ENCODE measurements at regions not wholly inside any gene's neighbourhood (a gene's known extent, or its start where the extent isn't known, plus 50 kb on each side); places are given as distances from the start of the nearest gene placed in this dataset.

- DNase-seq: no peak
Observed at GRCh38 chr1:88074661-88075060, 609.4 kb upstream of the PKN2 start.

GRCh38 chr1:88075813-88076212, 608.3 kb upstream of the PKN2 start:
- no peak for DNase-seq

- DNase-seq: peak; percentile 33
Observed at GRCh38 chr1:88079036-88079435, 605.0 kb upstream of the PKN2 start.

GRCh38 chr1:88080875-88081274, 603.2 kb upstream of the PKN2 start:
- no peak for DNase-seq

GRCh38 chr1:88088481-88088880, 595.6 kb upstream of the PKN2 start:
- DNase-seq: peak; percentile 1

- no peak for DNase-seq
Observed at GRCh38 chr1:88089961-88090360, 594.1 kb upstream of the PKN2 start.

GRCh38 chr1:88098881-88099280, 585.2 kb upstream of the PKN2 start:
- DNase-seq: no peak

- DNase-seq: no peak
Observed at GRCh38 chr1:88101041-88101440, 583.0 kb upstream of the PKN2 start.

GRCh38 chr1:88104236-88104635, 579.8 kb upstream of the PKN2 start:
- DNase-seq: no peak

- no peak for DNase-seq
Observed at GRCh38 chr1:88104886-88105285, 579.2 kb upstream of the PKN2 start.

- no peak for DNase-seq
Observed at GRCh38 chr1:88111816-88112215, 572.3 kb upstream of the PKN2 start.

- no peak for DNase-seq
Observed at GRCh38 chr1:88117597-88117996, 566.5 kb upstream of the PKN2 start.

- no peak for DNase-seq
Observed at GRCh38 chr1:88118176-88118845, 565.8 kb upstream of the PKN2 start.

GRCh38 chr1:88124614-88125013, 559.5 kb upstream of the PKN2 start:
- DNase-seq: no peak

GRCh38 chr1:88126467-88126866, 557.6 kb upstream of the PKN2 start:
- no peak for DNase-seq

GRCh38 chr1:88133991-88134390, 550.1 kb upstream of the PKN2 start:
- no peak for DNase-seq

- DNase-seq: no peak
Observed at GRCh38 chr1:88134983-88135921, 548.8 kb upstream of the PKN2 start.

- DNase-seq: no peak
Observed at GRCh38 chr1:88139633-88140032, 544.4 kb upstream of the PKN2 start.

- DNase-seq: no peak
Observed at GRCh38 chr1:88140325-88140724, 543.7 kb upstream of the PKN2 start.

- no peak for DNase-seq
Observed at GRCh38 chr1:88141499-88142074, 542.5 kb upstream of the PKN2 start.

GRCh38 chr1:88145752-88146151, 538.3 kb upstream of the PKN2 start:
- no peak for DNase-seq

GRCh38 chr1:88149686-88150085, 534.4 kb upstream of the PKN2 start:
- DNase-seq: no peak

GRCh38 chr1:88150330-88150729, 533.7 kb upstream of the PKN2 start:
- DNase-seq: no peak

Data from tongue (tissue), 1 donor.